DOHH2 (cell line): ENCODE measurements at regions not wholly inside any gene's neighbourhood (a gene's known extent, or its start where the extent isn't known, plus 50 kb on each side); places are given as distances from the start of the nearest gene placed in this dataset.

Experiments used
- H3F3A ChIP-seq: fragments of 200-600 bp; sonication (generic), shearing (Covaris generic); 2 replicates; pipeline ENCODE4 v1.6.0; 2016; ENCODE audit warnings: antibody characterized with exemption, mild to moderate bottlenecking; ENCODE audit not compliant: control insufficient read depth, insufficient read depth
- H3K27ac ChIP-seq: fragments of 200-600 bp; sonication (generic); 2 replicates; pipeline ENCODE4 v1.5.1; 2014; ENCODE audit warnings: low read depth, mild to moderate bottlenecking, low read length, moderate library complexity
- H3K27me3 ChIP-seq: fragments of 200-600 bp; sonication (generic); 2 replicates; pipeline ENCODE4 v1.6.1; 2014; ENCODE audit warnings: mild to moderate bottlenecking, low read length, mixed read lengths; ENCODE audit not compliant: control insufficient read depth
- H3K36me3 ChIP-seq: fragments of 200-600 bp; sonication (generic); 2 replicates; pipeline ENCODE4 v1.6.1; 2014; ENCODE audit warnings: mild to moderate bottlenecking, low read length, moderate library complexity, mixed read lengths; ENCODE audit not compliant: control insufficient read depth
- H3K4me1 ChIP-seq: fragments of 200-600 bp; sonication (generic); 2 replicates; pipeline ENCODE4 v1.6.1; 2014; ENCODE audit warnings: mild to moderate bottlenecking, low read length, mixed read lengths; ENCODE audit not compliant: control insufficient read depth
- H3K4me2 ChIP-seq: fragments of 200-600 bp; sonication (generic); 2 replicates; pipeline ENCODE4 v1.6.0; 2014; ENCODE audit warnings: mild to moderate bottlenecking, low read length, moderate library complexity
- H3K4me3 ChIP-seq: fragments of 200-600 bp; sonication (generic); 2 replicates; pipeline ENCODE4 v1.5.1; 2014; ENCODE audit warnings: mild to moderate bottlenecking, low read length, mixed read lengths
- H3K79me2 ChIP-seq: fragments of 200-600 bp; sonication (generic); 2 replicates; pipeline ENCODE4 v1.6.1; 2014; ENCODE audit warnings: mild to moderate bottlenecking, low read length, mixed read lengths; ENCODE audit not compliant: control insufficient read depth
- H3K9me2 ChIP-seq: fragments of 200-600 bp; sonication (generic); replicated peaks from 2 replicates; pipeline ENCODE4 v1.6.1; 2014; ENCODE audit warnings: mild to moderate bottlenecking, low read length, mixed read lengths; ENCODE audit not compliant: control insufficient read depth
- H3K9me3 ChIP-seq: fragments of 200-600 bp; sonication (generic); 2 replicates; pipeline ENCODE4 v1.6.1; 2014; ENCODE audit warnings: antibody characterized with exemption, low read length, mixed read lengths; ENCODE audit not compliant: control insufficient read depth, insufficient read depth
- H4K20me1 ChIP-seq: fragments of 200-600 bp; sonication (generic); 2 replicates; pipeline ENCODE4 v1.6.0; 2014; ENCODE audit warnings: low read depth, mild to moderate bottlenecking, antibody characterized with exemption, low read length, moderate library complexity; ENCODE audit not compliant: control insufficient read depth, insufficient read depth
- CTCF ChIP-seq: fragments of 200-600 bp; sonication (generic); IDR thresholded peaks from one replicate; pipeline ENCODE4 v1.5.1; 2014; ENCODE audit warnings: antibody characterized with exemption, mild to moderate bottlenecking, low read depth, low read length; ENCODE audit not compliant: poor library complexity, severe bottlenecking
- EZH2phosphoT487 ChIP-seq: fragments of 200-600 bp; sonication (generic); IDR thresholded peaks from 2 replicates; pipeline ENCODE4 v1.6.1; 2017; ENCODE audit warnings: borderline replicate concordance, mild to moderate bottlenecking, antibody characterized with exemption, low read length, moderate library complexity, mixed read lengths

- no peaks in the 10 kb centered on the region for H3K79me2 ChIP-seq
- no peaks in the 10 kb centered on the region for H3K9me2 ChIP-seq
- H3K36me3 ChIP-seq, result no peaks in the 10 kb centered on the region
- no peaks in the 10 kb centered on the region for H3K9me3 ChIP-seq
- no peak overlapping the region for H3K27ac ChIP-seq
- no peaks in the 10 kb centered on the region for H4K20me1 ChIP-seq
- no peaks in the 10 kb centered on the region for H3F3A ChIP-seq
- TF ChIP-seq CTCF (no peak), EZH2phosphoT487 (no peak)
- H3K4me1 ChIP-seq, result no peaks in the 10 kb centered on the region
- no peak overlapping the region for H3K4me3 ChIP-seq
- H3K4me2 ChIP-seq, result no peak overlapping the region
- H3K27me3 ChIP-seq, result peaks cover 3% of the 10 kb centered on the region; the same call in 1 of the 2 replicates
Measured at GRCh38 chr13:27673911-27674310, 52.2 kb downstream of the POLR1D start.

- Histone ChIP-seq H3K36me3 (no peaks in the 10 kb centered on the region), H3F3A (no peaks in the 10 kb centered on the region), H3K9me3 (no peaks in the 10 kb centered on the region), H3K27me3 (peaks cover 14% of the 10 kb centered on the region), H3K4me1 (no peaks in the 10 kb centered on the region), H3K4me2 (no peak overlapping the region), H4K20me1 (no peaks in the 10 kb centered on the region), H3K79me2 (no peaks in the 10 kb centered on the region), H3K27ac (no peak overlapping the region), H3K4me3 (no peak overlapping the region), H3K9me2 (no peaks in the 10 kb centered on the region)
- TF ChIP-seq EZH2phosphoT487, result no peak
Measured at GRCh38 chr13:27678306-27679040, 56.8 kb downstream of the POLR1D start.

- Histone ChIP-seq H3K36me3 (no peaks in the 10 kb centered on the region), H3K9me2 (no peaks in the 10 kb centered on the region), H3F3A (no peaks in the 10 kb centered on the region), H3K4me3 (no peak overlapping the region), H3K9me3 (no peaks in the 10 kb centered on the region), H3K27me3 (peaks cover 14% of the 10 kb centered on the region), H3K4me1 (no peaks in the 10 kb centered on the region), H3K4me2 (no peak overlapping the region), H3K27ac (no peak overlapping the region), H4K20me1 (no peaks in the 10 kb centered on the region), H3K79me2 (no peaks in the 10 kb centered on the region)
- no peak for TF ChIP-seq CTCF
- no peak for TF ChIP-seq EZH2phosphoT487
Measured at GRCh38 chr13:27679396-27679795, 57.7 kb downstream of the POLR1D start.

- no peak overlapping the region for H3K4me2 ChIP-seq
- no peaks in the 10 kb centered on the region for H3K36me3 ChIP-seq
- TF ChIP-seq CTCF (no peak), EZH2phosphoT487 (no peak)
- no peaks in the 10 kb centered on the region for H3F3A ChIP-seq
- H3K79me2 ChIP-seq, result no peaks in the 10 kb centered on the region
- no peaks in the 10 kb centered on the region for H3K9me3 ChIP-seq
- no peak overlapping the region for H3K27ac ChIP-seq
- no peaks in the 10 kb centered on the region for H4K20me1 ChIP-seq
- no peak overlapping the region for H3K4me3 ChIP-seq
- H3K4me1 ChIP-seq, result no peaks in the 10 kb centered on the region
- peaks cover 14% of the 10 kb centered on the region for H3K27me3 ChIP-seq
- no peaks in the 10 kb centered on the region for H3K9me2 ChIP-seq
Measured at GRCh38 chr13:27679896-27680295, 58.2 kb downstream of the POLR1D start.
